ENCODE measurements at regions not wholly inside any gene's neighbourhood (a gene's known extent, or its start where the extent isn't known, plus 50 kb on each side); places are given as distances from the start of the nearest gene placed in this dataset.
"Not testable (repeated sequence)": the region's sequence is repeated elsewhere in the genome, so short reads cannot be mapped to it uniquely, and the experiment has no call there.

- DNase-seq (ENCODE audit: low spot score in 2 of 2) = no peak
- no peak for FAIRE-seq
Observed at GRCh38 chrX:63471004-63471403, 119.9 kb upstream of the SPIN4 start.

- FAIRE-seq = no peak
- no peak for DNase-seq (ENCODE audit: low spot score in 2 of 2)
Observed at GRCh38 chrX:63470506-63470905, 119.4 kb upstream of the SPIN4 start.

- no peak for DNase-seq (ENCODE audit: low spot score in 2 of 2)
- no peak for FAIRE-seq
Observed at GRCh38 chrX:63466690-63467089, 115.6 kb upstream of the SPIN4 start.

GRCh38 chrX:63458981-63459380, 107.8 kb upstream of the SPIN4 start:
- no peak for FAIRE-seq

GRCh38 chrX:63453571-63453970, 102.4 kb upstream of the SPIN4 start:
- no peak for DNase-seq (ENCODE audit: low spot score in 2 of 2)
- no peak for FAIRE-seq

More at GRCh38 chrX:63458981-63459380, 107.8 kb upstream of the SPIN4 start:
- no peak for DNase-seq (ENCODE audit: low spot score in 2 of 2)

- DNase-seq (ENCODE audit: low spot score in 2 of 2) = no peak
- no peak for FAIRE-seq
Observed at GRCh38 chrX:63441717-63442116, 90.6 kb upstream of the SPIN4 start.

- no peak for DNase-seq (ENCODE audit: low spot score in 2 of 2)
- FAIRE-seq = peak; percentile 92
Observed at GRCh38 chrX:63439580-63439979, 88.4 kb upstream of the SPIN4 start.

GRCh38 chrX:63436865-63437264, 85.7 kb upstream of the SPIN4 start:
- no peak for FAIRE-seq
- DNase-seq (ENCODE audit: low spot score in 2 of 2) = no peak

GRCh38 chrX:63434665-63435064, 83.5 kb upstream of the SPIN4 start:
- FAIRE-seq = no peak
- no peak for DNase-seq (ENCODE audit: low spot score in 2 of 2)

GRCh38 chrX:63434206-63434605, 83.1 kb upstream of the SPIN4 start:
- DNase-seq (ENCODE audit: low spot score in 2 of 2) = no peak
- FAIRE-seq = no peak

GRCh38 chrX:63430026-63430425, 78.9 kb upstream of the SPIN4 start:
- FAIRE-seq (no peak), DNase-seq (ENCODE audit: low spot score in 2 of 2) (no peak)

GRCh38 chrX:63428348-63428747, 77.2 kb upstream of the SPIN4 start:
- FAIRE-seq (no peak), DNase-seq (ENCODE audit: low spot score in 2 of 2) (no peak)

GRCh38 chrX:63426519-63426918, 75.4 kb upstream of the SPIN4 start:
- DNase-seq (ENCODE audit: low spot score in 2 of 2) (no peak), FAIRE-seq (no peak)

- FAIRE-seq (no peak), DNase-seq (ENCODE audit: low spot score in 2 of 2) (no peak)
Observed at GRCh38 chrX:63424063-63424462, 72.9 kb upstream of the SPIN4 start.

- FAIRE-seq (no peak), DNase-seq (ENCODE audit: low spot score in 2 of 2) (no peak)
Observed at GRCh38 chrX:63421411-63421810, 70.3 kb upstream of the SPIN4 start.

GRCh38 chrX:63418211-63418610, 67.1 kb upstream of the SPIN4 start:
- DNase-seq (ENCODE audit: low spot score in 2 of 2) (no peak), FAIRE-seq (no peak)

- FAIRE-seq = no peak
Observed at GRCh38 chrX:63417649-63418048, 66.5 kb upstream of the SPIN4 start.

GRCh38 chrX:63409934-63410333, 58.8 kb upstream of the SPIN4 start:
- not testable (repeated sequence) for DNase-seq (ENCODE audit: low spot score in 2 of 2); FAIRE-seq

More at GRCh38 chrX:63417649-63418048, 66.5 kb upstream of the SPIN4 start:
- no peak for DNase-seq (ENCODE audit: low spot score in 2 of 2)

- DNase-seq (ENCODE audit: low spot score in 2 of 2) = no peak
- FAIRE-seq = no peak
Observed at GRCh38 chrX:63408050-63408449, 56.9 kb upstream of the SPIN4 start.

- no peak for DNase-seq (ENCODE audit: low spot score in 2 of 2)
- FAIRE-seq = no peak
Observed at GRCh38 chrX:63404332-63404731, 53.2 kb upstream of the SPIN4 start.

- DNase-seq (ENCODE audit: low spot score in 2 of 2) (no peak), FAIRE-seq (no peak)
Observed at GRCh38 chrX:63402106-63402505, 51.0 kb upstream of the SPIN4 start.
